ENCODE measurements at regions not wholly inside any gene's neighbourhood (a gene's known extent, or its start where the extent isn't known, plus 50 kb on each side); places are given as distances from the start of the nearest gene placed in this dataset.

GRCh38 chr13:59584761-59585670, 578.7 kb downstream of the DIAPH3 start:
- POLR2A ChIA-PET: no interaction called here
- H3K4me3 ChIP-seq (ENCODE audit: low read depth, low read length): no peak overlapping the region
- DNase-seq (ENCODE audit: low read depth, low spot score): no peak
- TF ChIP-seq CTCF (IDR thresholded peaks at IDR 0.05; ENCODE audit: insufficient read depth, low read length, missing control alignments): no peak
- CTCF ChIA-PET: no interaction called here

- H3K4me3 ChIP-seq (ENCODE audit: low read depth, low read length): no peak overlapping the region
- ChIA-PET POLR2A (no interaction called here), CTCF (no interaction called here)
- DNase-seq (ENCODE audit: low read depth, low spot score): no peak
- no peak for TF ChIP-seq CTCF (IDR thresholded peaks at IDR 0.05; ENCODE audit: insufficient read depth, low read length, missing control alignments)
Measured at GRCh38 chr13:59587030-59587429, 576.7 kb downstream of the DIAPH3 start.

- no peak for TF ChIP-seq CTCF (IDR thresholded peaks at IDR 0.05; ENCODE audit: insufficient read depth, low read length, missing control alignments)
- POLR2A ChIA-PET: no interaction called here
- no peak for DNase-seq (ENCODE audit: low read depth, low spot score)
- no peak overlapping the region for H3K4me3 ChIP-seq (ENCODE audit: low read depth, low read length)
- CTCF ChIA-PET: no interaction called here
Measured at GRCh38 chr13:59587971-59588716, 575.6 kb downstream of the DIAPH3 start.

GRCh38 chr13:59588717-59589067, 575.0 kb downstream of the DIAPH3 start:
- ChIA-PET POLR2A (no interaction called here), CTCF (no interaction called here)
- no peak for DNase-seq (ENCODE audit: low read depth, low spot score)
- no peak overlapping the region for H3K4me3 ChIP-seq (ENCODE audit: low read depth, low read length)
- TF ChIP-seq CTCF (IDR thresholded peaks at IDR 0.05; ENCODE audit: insufficient read depth, low read length, missing control alignments): no peak

GRCh38 chr13:59601993-59602392, 561.7 kb downstream of the DIAPH3 start:
- DNase-seq (ENCODE audit: low read depth, low spot score): no peak
- TF ChIP-seq CTCF (IDR thresholded peaks at IDR 0.05; ENCODE audit: insufficient read depth, low read length, missing control alignments): no peak
- CTCF ChIA-PET: interaction anchor here (1.3 kb wide), 1 partner anchor 210 kb away, joined by 3 read pairs; no protein-coding TSS in a partner anchor
- H3K4me3 ChIP-seq (ENCODE audit: low read depth, low read length): no peak overlapping the region
- POLR2A ChIA-PET: no interaction called here

GRCh38 chr13:59603646-59604045, 560.1 kb downstream of the DIAPH3 start:
- no peak for DNase-seq (ENCODE audit: low read depth, low spot score)
- ChIA-PET POLR2A (interaction anchor here (0.7 kb wide), 1 partner anchor 142 kb away, joined by 3 read pairs; no protein-coding TSS in a partner anchor), CTCF (no interaction called here)
- TF ChIP-seq CTCF (IDR thresholded peaks at IDR 0.05; ENCODE audit: insufficient read depth, low read length, missing control alignments): no peak
- H3K4me3 ChIP-seq (ENCODE audit: low read depth, low read length): no peak overlapping the region
